Endothelial cell of umbilical vein (primary cell): ENCODE measurements at regions not wholly inside any gene's neighbourhood (a gene's known extent, or its start where the extent isn't known, plus 50 kb on each side); places are given as distances from the start of the nearest gene placed in this dataset.

ENCODE experiments used
- BruUV-seq: library from RNA; stranded (reverse); fragments of 400-500 nt; replicated peaks from 2 replicates; lab custom pipeline; 2021; lab: Mats Ljungman, UMichigan
- CTCF ChIA-PET: fragments of 300-600, 350-600 bp; sonication (Branson Sonifier 250); formaldehyde crosslinking; loops from one replicate; lab custom pipeline; 2021; ENCODE audit warnings: antibody characterized with exemption, inconsistent platforms; lab: Charles Lee
- POLR2A ChIA-PET: fragments of 300-600, 350-600 bp; sonication (Branson Sonifier 250); formaldehyde crosslinking; loops from one replicate; lab custom pipeline; 2021; ENCODE audit warnings: antibody characterized with exemption, inconsistent platforms; lab: Charles Lee
- DNase-seq: peaks from one replicate; pipeline ENCODE4 v3.0.0-alpha.2; 2011; ENCODE audit warnings: low read depth, low spot score
- FAIRE-seq: peaks from 2 replicates; lab custom pipeline; 2011; peaks lifted over from hg19 to GRCh38; lab: Jason Lieb, UNC
- H2AFZ ChIP-seq: 2 replicates; pipeline ENCODE4 v1.6.0; 2012; ENCODE audit warnings: low read depth, low read length, control low read depth, inconsistent platforms
- H3K27ac ChIP-seq: 2 replicates; pipeline ENCODE4 v1.5.1; 2011; ENCODE audit warnings: low read depth, mild to moderate bottlenecking, control low read depth, low read length, moderate library complexity; ENCODE audit not compliant: insufficient read depth
- H3K27me3 ChIP-seq, 2 experiments: 2 replicates each; pipeline versions ENCODE4 v1.6.0 to v1.6.1; 2011; ENCODE audit warnings: low read length in 2 of 2, mixed read lengths in 1 of 2; ENCODE audit not compliant: control insufficient read depth in 2 of 2, insufficient read depth in 2 of 2
- H3K36me3 ChIP-seq, 2 experiments: 2 replicates in 1 of 2; 3 replicates in 1 of 2; pipeline ENCODE4 v1.5.1; 2011; ENCODE audit warnings: low read length in 2 of 2, mild to moderate bottlenecking in 1 of 2, moderate library complexity in 1 of 2; ENCODE audit not compliant: control insufficient read depth in 2 of 2, insufficient read depth in 2 of 2; ENCODE audit errors: extremely low read depth in 1 of 2
- H3K4me1 ChIP-seq: 3 replicates; pipeline ENCODE4 v1.5.1; 2011; ENCODE audit warnings: mild to moderate bottlenecking, low read length; ENCODE audit not compliant: control insufficient read depth, insufficient read depth; ENCODE audit errors: extremely low read depth
- H3K4me2 ChIP-seq: 2 replicates; pipeline ENCODE4 v1.6.1; 2011; ENCODE audit warnings: low read length, control low read depth, mixed read lengths; ENCODE audit not compliant: insufficient read depth
- H3K4me3 ChIP-seq, 3 experiments: fragments of 200-600 bp in 1 of 3; sonication (generic), shearing (Covaris generic) in 1 of 3; replicated peaks in 1 of 3; 2 replicates each; pipeline ENCODE4 v1.5.1; 2011 to 2016; ENCODE audit warnings: control low read depth in 3 of 3, low read length in 3 of 3, mild to moderate bottlenecking in 2 of 3, inconsistent platforms in 1 of 3, low read depth in 1 of 3, moderate library complexity in 1 of 3; ENCODE audit not compliant: insufficient read depth in 1 of 3
- H3K79me2 ChIP-seq: 2 replicates; pipeline ENCODE4 v1.6.0; 2012; ENCODE audit warnings: low read length, inconsistent platforms; ENCODE audit not compliant: control insufficient read depth, insufficient read depth
- H3K9ac ChIP-seq: replicated peaks from 2 replicates; pipeline ENCODE3; 2011; ENCODE audit warnings: low read length, control low read depth; ENCODE audit not compliant: insufficient read depth; ENCODE audit errors: extremely low read depth
- H3K9me1 ChIP-seq: replicated peaks from 3 replicates; pipeline ENCODE4 v1.6.0; 2011; ENCODE audit warnings: mild to moderate bottlenecking, low read length; ENCODE audit not compliant: control insufficient read depth, insufficient read depth; ENCODE audit errors: extremely low read depth
- H3K9me3 ChIP-seq: replicated peaks from 2 replicates; pipeline ENCODE4 v1.5.1; 2012; ENCODE audit warnings: low read length, inconsistent platforms; ENCODE audit not compliant: control insufficient read depth, insufficient read depth
- H4K20me1 ChIP-seq: replicated peaks from 2 replicates; pipeline ENCODE3; 2011; ENCODE audit warnings: mild to moderate bottlenecking, low read length; ENCODE audit not compliant: control insufficient read depth, insufficient read depth; ENCODE audit errors: extremely low read depth
- EZH2 ChIP-seq: IDR thresholded peaks from 2 replicates; pipeline ENCODE4 v1.6.1; 2012; ENCODE audit warnings: borderline replicate concordance, low read depth, mild to moderate bottlenecking, moderate library complexity, low read length, inconsistent platforms; ENCODE audit not compliant: severe bottlenecking
- FOS ChIP-seq: IDR thresholded peaks from 2 replicates; pipeline ENCODE4 v1.6.1; 2011; ENCODE audit warnings: mild to moderate bottlenecking, low read length, moderate library complexity, borderline replicate concordance; ENCODE audit not compliant: insufficient read depth
- GATA2 ChIP-seq: IDR thresholded peaks from 2 replicates; pipeline ENCODE4 v1.7.0; 2011; ENCODE audit warnings: low read depth, mild to moderate bottlenecking, moderate library complexity, mixed read lengths, low read length; ENCODE audit not compliant: insufficient read length, insufficient read depth
- JUN ChIP-seq: IDR thresholded peaks from 2 replicates; pipeline ENCODE4 v1.6.1; 2011; ENCODE audit warnings: borderline replicate concordance, low read depth; ENCODE audit not compliant: insufficient read length, insufficient read depth
- MYC ChIP-seq: IDR thresholded peaks from one replicate; pipeline ENCODE4 v1.6.1; 2011; ENCODE audit warnings: mild to moderate bottlenecking, low read depth, low read length
- POLR2A ChIP-seq: IDR thresholded peaks from 2 replicates; pipeline ENCODE4 v1.6.1; 2012; ENCODE audit warnings: low read depth, mild to moderate bottlenecking, control low read depth, low read length
- POLR2AphosphoS5 ChIP-seq: IDR thresholded peaks from 2 replicates; pipeline ENCODE4 v1.6.1; 2012; ENCODE audit warnings: low read depth, mild to moderate bottlenecking, control low read depth, low read length, moderate library complexity; ENCODE audit not compliant: insufficient read depth
- dilution Hi-C: fragments of 300-500 bp; cut with MboI; formaldehyde crosslinking; loops from one replicate; pipeline ENCODE4 v1.15.0; 2019; ENCODE audit warnings: low sequenced_read_pairs; ENCODE audit not compliant: extremely low pct_ligation_motif_present
- intact Hi-C: fragments of 100-400 bp; cut with micrococcal nuclease; formaldehyde crosslinking; loops from one replicate; pipeline ENCODE4 v1.10.0; 2022
- TF ChIP-seq, protein P1 (sequence below): IDR thresholded peaks from 2 replicates; pipeline ENCODE4 v1.6.1; 2011; ENCODE audit not compliant: insufficient read depth, insufficient read length
- TF ChIP-seq, protein P2 (sequence below), 2 donors: IDR thresholded peaks; 1 replicate in 1 of 2; 2 replicates in 1 of 2; pipeline ENCODE4 v1.5.1; 2011; ENCODE audit warnings: low read length in 2 of 2, mild to moderate bottlenecking in 2 of 2, moderate library complexity in 2 of 2, control low read depth in 1 of 2, inconsistent platforms in 1 of 2, low read depth in 1 of 2; ENCODE audit not compliant: insufficient read depth in 1 of 2; ENCODE audit errors: extremely low read depth in 1 of 2

DNA sequence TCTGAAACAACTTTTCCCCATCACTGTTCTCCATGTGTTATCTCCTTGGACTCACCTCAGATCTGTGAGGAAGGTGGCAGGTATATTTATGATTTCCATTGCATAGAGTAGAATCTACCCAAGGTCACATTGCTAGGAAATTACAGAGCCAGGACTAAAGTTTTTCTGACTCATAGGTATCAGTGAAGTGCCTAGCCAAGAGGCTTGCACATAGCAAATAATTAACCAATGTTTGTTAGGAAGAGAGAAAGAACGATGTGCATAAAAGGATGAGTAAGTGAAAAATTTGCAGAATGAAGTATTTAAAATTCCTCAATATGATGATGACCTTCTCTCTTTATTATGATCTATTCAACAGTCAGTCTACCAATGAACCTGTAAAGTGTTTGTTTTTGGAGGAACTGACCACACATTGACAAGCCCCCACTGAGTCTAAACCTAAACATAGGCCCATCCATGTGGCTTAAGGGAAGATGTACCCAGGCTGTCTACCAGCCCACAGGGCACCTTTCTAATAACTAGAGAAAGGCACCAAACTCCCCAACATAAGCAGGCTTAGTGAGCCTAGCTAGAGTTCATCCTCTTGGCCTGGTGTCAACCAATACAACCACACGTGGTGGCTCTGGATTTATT lies 252.9 kb upstream of the ZMIZ1 start:
- Histone ChIP-seq H4K20me1 (no peaks in the 10 kb centered on the region), H3K4me3 (no peak overlapping the region), H3K4me2 (no peak overlapping the region), H3K9me3 (no peaks in the 10 kb centered on the region), H3K4me1 (no peaks in the 10 kb centered on the region), H3K27me3 (peaks cover 0 to 5% of the 10 kb centered on the region in 2 experiments), H3K79me2 (no peaks in the 10 kb centered on the region), H2AFZ (no peak overlapping the region), H3K9ac (no peak overlapping the region), H3K9me1 (no peaks in the 10 kb centered on the region), H3K36me3 (no peaks in the 10 kb centered on the region), H3K27ac (no peak overlapping the region)
- dilution Hi-C loops: no loop called here
- ChIA-PET CTCF (no interaction called here), POLR2A (no interaction called here)
- no peak for DNase-seq
- no TSS peak for BruUV-seq
- no peak for TF ChIP-seq MYC
- no peak for TF ChIP-seq GATA2
- TF ChIP-seq, protein P1, sequence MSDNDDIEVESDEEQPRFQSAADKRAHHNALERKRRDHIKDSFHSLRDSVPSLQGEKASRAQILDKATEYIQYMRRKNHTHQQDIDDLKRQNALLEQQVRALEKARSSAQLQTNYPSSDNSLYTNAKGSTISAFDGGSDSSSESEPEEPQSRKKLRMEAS: no peak
- no peak for TF ChIP-seq POLR2AphosphoS5
- no peak for FAIRE-seq
- intact Hi-C loops: no loop called here

DNA sequence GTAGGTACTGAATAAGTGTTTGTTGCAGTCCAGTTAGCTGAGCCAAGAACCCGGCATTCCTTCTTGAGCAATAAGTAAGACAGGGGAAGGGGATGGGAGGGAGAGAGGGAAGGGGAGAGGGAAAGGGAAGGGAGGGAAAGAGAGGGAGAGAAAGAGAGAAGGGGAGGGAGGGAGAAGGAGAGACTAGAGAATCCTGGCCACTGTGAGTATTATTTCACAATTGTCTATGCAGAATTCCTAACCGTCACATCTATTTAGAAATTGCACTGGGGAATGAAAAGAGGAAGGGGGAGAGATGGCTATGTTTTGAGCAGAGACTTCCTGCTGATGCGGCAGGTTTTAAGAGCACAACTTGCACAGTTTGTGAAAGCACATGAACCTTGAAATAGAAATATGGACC lies 251.4 kb upstream of the ZMIZ1 start:
- POLR2A ChIA-PET: no interaction called here
- CTCF ChIA-PET: interaction anchor here (1.0 kb wide), 1 partner anchor 35 kb away, joined by 3 read pairs; no protein-coding TSS in a partner anchor
- H3K9ac ChIP-seq: no peak overlapping the region
- BruUV-seq: no TSS peak
- H3K4me1 ChIP-seq: no peaks in the 10 kb centered on the region
- H2AFZ ChIP-seq: no peak overlapping the region
- H3K79me2 ChIP-seq: no peaks in the 10 kb centered on the region
- no peak overlapping the region for H3K4me2 ChIP-seq
- H3K27me3 ChIP-seq: peaks cover 2 to 5% of the 10 kb centered on the region in 2 experiments
- H3K4me3 ChIP-seq: no peak overlapping the region
- H3K27ac ChIP-seq: no peak overlapping the region
- no peak for FAIRE-seq
- no peaks in the 10 kb centered on the region for H4K20me1 ChIP-seq
- DNase-seq: no peak
- no peaks in the 10 kb centered on the region for H3K36me3 ChIP-seq
- dilution Hi-C loops (no loop called here), intact Hi-C loops (no loop called here)
- no peaks in the 10 kb centered on the region for H3K9me3 ChIP-seq
- TF ChIP-seq JUN (no peak), POLR2A (no peak), EZH2 (no peak), POLR2AphosphoS5 (no peak), GATA2 (no peak), FOS (no peak), MYC (no peak)
- TF ChIP-seq, protein P2, sequence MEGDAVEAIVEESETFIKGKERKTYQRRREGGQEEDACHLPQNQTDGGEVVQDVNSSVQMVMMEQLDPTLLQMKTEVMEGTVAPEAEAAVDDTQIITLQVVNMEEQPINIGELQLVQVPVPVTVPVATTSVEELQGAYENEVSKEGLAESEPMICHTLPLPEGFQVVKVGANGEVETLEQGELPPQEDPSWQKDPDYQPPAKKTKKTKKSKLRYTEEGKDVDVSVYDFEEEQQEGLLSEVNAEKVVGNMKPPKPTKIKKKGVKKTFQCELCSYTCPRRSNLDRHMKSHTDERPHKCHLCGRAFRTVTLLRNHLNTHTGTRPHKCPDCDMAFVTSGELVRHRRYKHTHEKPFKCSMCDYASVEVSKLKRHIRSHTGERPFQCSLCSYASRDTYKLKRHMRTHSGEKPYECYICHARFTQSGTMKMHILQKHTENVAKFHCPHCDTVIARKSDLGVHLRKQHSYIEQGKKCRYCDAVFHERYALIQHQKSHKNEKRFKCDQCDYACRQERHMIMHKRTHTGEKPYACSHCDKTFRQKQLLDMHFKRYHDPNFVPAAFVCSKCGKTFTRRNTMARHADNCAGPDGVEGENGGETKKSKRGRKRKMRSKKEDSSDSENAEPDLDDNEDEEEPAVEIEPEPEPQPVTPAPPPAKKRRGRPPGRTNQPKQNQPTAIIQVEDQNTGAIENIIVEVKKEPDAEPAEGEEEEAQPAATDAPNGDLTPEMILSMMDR (IDR thresholded peaks at IDR 0.05; ENCODE audit: extremely low read depth in 1 of 2, insufficient read depth in 1 of 2, low read depth in 1 of 2, low read length in 2 of 2): no peak
- TF ChIP-seq, protein P1: no peak
- H3K9me1 ChIP-seq: no peaks in the 10 kb centered on the region
